ENCODE measurements at regions not wholly inside any gene's neighbourhood (a gene's known extent, or its start where the extent isn't known, plus 50 kb on each side); places are given as distances from the start of the nearest gene placed in this dataset.

DNA sequence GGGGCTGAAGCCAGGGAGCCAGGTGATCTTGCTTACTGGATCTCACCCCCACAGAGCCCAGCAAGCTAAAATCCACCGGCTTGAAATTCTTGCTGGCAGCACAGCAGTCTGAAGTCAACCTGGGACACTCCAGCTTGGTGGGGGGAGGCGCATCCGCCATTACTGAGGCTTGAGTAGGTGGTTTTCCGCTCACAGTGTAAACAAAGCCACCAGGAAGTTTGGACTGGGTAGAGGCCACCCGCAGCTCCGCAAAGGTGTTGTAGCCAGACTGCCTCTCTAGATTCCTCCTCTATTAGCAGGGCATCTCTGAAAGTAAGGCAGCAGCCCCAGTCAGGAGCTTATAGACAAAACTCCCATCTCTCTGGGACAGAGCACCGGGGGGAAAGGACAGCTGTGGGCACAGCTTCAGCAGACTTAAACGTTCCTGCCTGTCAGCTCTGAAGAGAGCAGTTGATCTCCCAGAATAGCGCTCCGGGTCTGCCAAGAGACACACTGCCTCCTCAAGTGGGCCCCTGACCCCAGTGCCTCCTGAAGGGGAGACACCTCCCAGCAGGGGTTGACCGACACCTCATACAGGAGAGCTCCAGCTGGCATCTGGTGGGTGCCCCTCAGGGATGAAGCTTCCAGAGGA is 206.3 kb upstream of the KHDRBS2 start:
- TF ChIP-seq, protein P1, sequence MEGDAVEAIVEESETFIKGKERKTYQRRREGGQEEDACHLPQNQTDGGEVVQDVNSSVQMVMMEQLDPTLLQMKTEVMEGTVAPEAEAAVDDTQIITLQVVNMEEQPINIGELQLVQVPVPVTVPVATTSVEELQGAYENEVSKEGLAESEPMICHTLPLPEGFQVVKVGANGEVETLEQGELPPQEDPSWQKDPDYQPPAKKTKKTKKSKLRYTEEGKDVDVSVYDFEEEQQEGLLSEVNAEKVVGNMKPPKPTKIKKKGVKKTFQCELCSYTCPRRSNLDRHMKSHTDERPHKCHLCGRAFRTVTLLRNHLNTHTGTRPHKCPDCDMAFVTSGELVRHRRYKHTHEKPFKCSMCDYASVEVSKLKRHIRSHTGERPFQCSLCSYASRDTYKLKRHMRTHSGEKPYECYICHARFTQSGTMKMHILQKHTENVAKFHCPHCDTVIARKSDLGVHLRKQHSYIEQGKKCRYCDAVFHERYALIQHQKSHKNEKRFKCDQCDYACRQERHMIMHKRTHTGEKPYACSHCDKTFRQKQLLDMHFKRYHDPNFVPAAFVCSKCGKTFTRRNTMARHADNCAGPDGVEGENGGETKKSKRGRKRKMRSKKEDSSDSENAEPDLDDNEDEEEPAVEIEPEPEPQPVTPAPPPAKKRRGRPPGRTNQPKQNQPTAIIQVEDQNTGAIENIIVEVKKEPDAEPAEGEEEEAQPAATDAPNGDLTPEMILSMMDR (IDR thresholded peaks at IDR 0.05) = no peak
- Mint-ChIP-seq H3K27me3 (ENCODE audit: low read depth) (no peaks in the 10 kb centered on the region), H3K4me3 (ENCODE audit: unreplicated experiment) (no peak overlapping the region), H3K4me1 (ENCODE audit: low read depth) (no peaks in the 10 kb centered on the region), H3K36me3 (ENCODE audit: low read depth) (no peaks in the 10 kb centered on the region), H3K9me3 (ENCODE audit: low read depth) (peaks cover 34% of the 10 kb centered on the region), H3K27ac (ENCODE audit: unreplicated experiment) (no peak overlapping the region)
- peak; percentile 38 for DNase-seq (ENCODE audit: low spot score)

DNA sequence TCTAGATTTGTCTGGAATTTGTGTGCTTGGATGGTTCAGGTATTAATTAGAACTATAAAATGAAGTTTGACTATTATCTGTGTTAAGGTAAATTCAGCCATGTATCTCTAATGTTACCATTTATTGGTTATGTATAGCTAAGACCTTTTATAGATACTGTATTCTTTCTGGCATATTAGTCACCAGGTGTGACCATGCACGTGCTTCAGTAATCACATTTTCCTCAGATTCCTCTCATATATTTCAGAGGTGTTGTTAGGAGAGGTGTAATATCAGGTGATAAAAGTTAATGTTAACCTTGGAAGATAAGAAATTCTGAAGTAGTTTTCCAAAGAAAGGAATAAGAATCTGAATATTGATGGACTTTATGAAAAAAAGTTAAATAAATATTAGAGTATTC is 194.5 kb upstream of the KHDRBS2 start:
- TF ChIP-seq, protein P1 (IDR thresholded peaks at IDR 0.05) = no peak
- H3K4me1 Mint-ChIP-seq (ENCODE audit: low read depth) = no peaks in the 10 kb centered on the region
- no peak overlapping the region for H3K27ac Mint-ChIP-seq (ENCODE audit: unreplicated experiment)
- no peaks in the 10 kb centered on the region for H3K36me3 Mint-ChIP-seq (ENCODE audit: low read depth)
- peaks cover 3% of the 10 kb centered on the region for H3K27me3 Mint-ChIP-seq (ENCODE audit: low read depth)
- peaks cover 2% of the 10 kb centered on the region for H3K9me3 Mint-ChIP-seq (ENCODE audit: low read depth)
- no peak for DNase-seq (ENCODE audit: low spot score)
- H3K4me3 Mint-ChIP-seq (ENCODE audit: unreplicated experiment) = no peak overlapping the region

DNA sequence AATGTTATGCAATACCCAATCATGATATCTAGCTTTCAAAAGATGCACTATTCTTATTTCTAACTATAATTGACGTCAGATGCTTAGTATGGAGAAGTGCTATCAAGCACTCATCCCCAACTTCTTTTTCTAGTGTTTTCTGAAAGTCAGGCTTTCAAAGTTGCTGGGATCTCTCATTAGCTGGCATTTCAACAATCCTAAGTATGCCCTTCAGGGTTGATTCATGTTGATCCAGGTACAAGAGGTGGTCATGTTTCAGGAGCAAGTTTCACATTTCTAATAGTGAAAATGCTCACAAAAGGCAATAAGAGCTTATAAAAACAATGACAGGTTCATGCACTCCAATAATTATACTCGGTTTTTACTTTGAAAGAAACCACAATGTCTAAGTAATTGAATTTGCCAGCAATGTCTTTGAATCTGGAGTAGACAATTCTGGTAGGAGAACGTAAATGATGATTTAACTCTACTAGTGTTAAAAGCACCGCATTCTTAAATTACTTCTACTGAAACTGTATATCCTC is 193.7 kb upstream of the KHDRBS2 start:
- TF ChIP-seq, protein P1 (IDR thresholded peaks at IDR 0.05) = no peak
- DNase-seq (ENCODE audit: low spot score) = no peak
- H3K9me3 Mint-ChIP-seq (ENCODE audit: low read depth) = peaks cover 6% of the 10 kb centered on the region
- H3K4me3 Mint-ChIP-seq (ENCODE audit: unreplicated experiment) = no peak overlapping the region
- H3K27me3 Mint-ChIP-seq (ENCODE audit: low read depth) = peaks cover 3% of the 10 kb centered on the region
- no peaks in the 10 kb centered on the region for H3K4me1 Mint-ChIP-seq (ENCODE audit: low read depth)
- no peaks in the 10 kb centered on the region for H3K36me3 Mint-ChIP-seq (ENCODE audit: low read depth)
- no peak overlapping the region for H3K27ac Mint-ChIP-seq (ENCODE audit: unreplicated experiment)

DNA sequence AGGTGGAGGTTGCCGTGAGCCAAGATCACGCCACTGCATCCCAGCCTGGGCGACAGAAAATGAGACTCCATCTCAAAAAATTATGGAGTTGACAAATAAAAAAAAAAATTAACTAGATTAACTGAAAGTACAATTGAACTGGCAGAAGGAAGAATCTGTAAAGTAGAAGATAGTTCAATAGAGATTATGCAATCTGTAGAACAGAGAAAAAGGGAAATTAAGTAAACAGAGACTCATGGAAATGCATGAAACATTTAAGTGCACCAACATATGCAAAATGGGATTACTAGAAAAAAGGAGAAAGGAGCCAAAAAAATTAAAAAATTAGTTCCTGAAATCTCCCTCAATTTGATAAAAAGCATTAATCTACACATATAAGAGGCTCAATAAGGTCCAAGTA is 188.8 kb upstream of the KHDRBS2 start:
- Mint-ChIP-seq H3K27me3 (ENCODE audit: low read depth) (peaks cover 4% of the 10 kb centered on the region), H3K4me3 (ENCODE audit: unreplicated experiment) (no peak overlapping the region), H3K9me3 (ENCODE audit: low read depth) (peaks cover 8% of the 10 kb centered on the region), H3K4me1 (ENCODE audit: low read depth) (no peaks in the 10 kb centered on the region), H3K36me3 (ENCODE audit: low read depth) (no peaks in the 10 kb centered on the region), H3K27ac (ENCODE audit: unreplicated experiment) (no peak overlapping the region)
- TF ChIP-seq, protein P1 (IDR thresholded peaks at IDR 0.05) = no peak
- DNase-seq (ENCODE audit: low spot score) = no peak

DNA sequence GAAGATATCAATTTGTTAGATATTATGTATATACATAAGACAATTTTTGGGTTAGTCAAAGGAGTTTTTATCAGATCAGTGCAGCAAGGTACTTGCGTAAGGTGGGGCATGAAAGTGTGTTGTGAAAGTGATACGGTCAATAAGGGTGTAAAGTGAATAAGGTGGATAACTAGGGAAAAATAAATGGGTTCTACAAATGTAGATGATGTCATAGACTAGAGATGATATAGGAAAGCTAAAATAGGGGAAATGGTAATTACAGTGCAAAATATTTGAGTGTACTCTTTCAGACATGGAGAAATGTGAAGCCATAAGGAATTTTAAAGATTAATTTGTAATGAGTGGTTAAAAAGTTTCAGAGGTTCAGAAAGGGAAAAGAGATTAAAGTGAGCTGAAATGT is 180.6 kb upstream of the KHDRBS2 start:
- Mint-ChIP-seq H3K27me3 (ENCODE audit: low read depth) (peaks cover 1% of the 10 kb centered on the region), H3K9me3 (ENCODE audit: low read depth) (no peaks in the 10 kb centered on the region), H3K27ac (ENCODE audit: unreplicated experiment) (no peak overlapping the region), H3K4me1 (ENCODE audit: low read depth) (no peaks in the 10 kb centered on the region), H3K36me3 (ENCODE audit: low read depth) (no peaks in the 10 kb centered on the region), H3K4me3 (ENCODE audit: unreplicated experiment) (no peak overlapping the region)
- no peak for DNase-seq (ENCODE audit: low spot score)
- TF ChIP-seq, protein P1 (IDR thresholded peaks at IDR 0.05) = no peak

Measured in chondrocyte (in vitro differentiated cells).